GM23338 (cell line): ENCODE measurements at regions not wholly inside any gene's neighbourhood (a gene's known extent, or its start where the extent isn't known, plus 50 kb on each side); places are given as distances from the start of the nearest gene placed in this dataset.

ENCODE experiments used
- ATAC-seq: fragments of 200-7000 bp; cut with Tn5 transposase; 3 replicates; pipeline ENCODE4 v1.9.1; 2020
- DNase-seq: peaks from one replicate; pipeline ENCODE4 v3.0.0-alpha.2; 2015; ENCODE audit warnings: low spot score
- H2AFZ ChIP-seq: fragments of 200-600 bp; sonication (generic); 2 replicates; pipeline ENCODE4 v1.8.0; 2016; ENCODE audit warnings: antibody characterized with exemption, mild to moderate bottlenecking, moderate library complexity
- H3F3A ChIP-seq: fragments of 200-600 bp; sonication (generic); replicated peaks from 2 replicates; pipeline ENCODE4 v1.8.0; 2017; ENCODE audit warnings: antibody characterized with exemption, mixed run types, low read depth
- H3K27ac ChIP-seq: fragments of 200-600 bp; sonication (generic); 2 replicates; pipeline ENCODE4 v1.6.1; 2016; ENCODE audit warnings: low read depth
- H3K27me3 ChIP-seq: fragments of 200-600 bp; sonication (generic); 2 replicates; pipeline ENCODE4 v1.8.0; 2016; ENCODE audit warnings: mild to moderate bottlenecking, mixed run types, moderate library complexity; ENCODE audit not compliant: insufficient read depth
- H3K36me3 ChIP-seq: fragments of 200-600 bp; sonication (generic); 2 replicates; pipeline ENCODE4 v1.8.0; 2016; ENCODE audit warnings: mild to moderate bottlenecking; ENCODE audit not compliant: insufficient read depth
- H3K4me1 ChIP-seq: fragments of 200-600 bp; sonication (generic); 2 replicates; pipeline ENCODE4 v1.8.0; 2016; ENCODE audit warnings: mild to moderate bottlenecking, moderate library complexity; ENCODE audit not compliant: insufficient read depth
- H3K4me2 ChIP-seq: fragments of 200-600 bp; sonication (generic); 2 replicates; pipeline ENCODE4 v1.7.1; 2017; ENCODE audit warnings: mixed run types
- H3K4me3 ChIP-seq: fragments of 200-600 bp; sonication (generic); 2 replicates; pipeline ENCODE4 v1.6.1; 2016; ENCODE audit warnings: mixed run types
- H3K79me2 ChIP-seq: fragments of 200-600 bp; sonication (generic); replicated peaks from 2 replicates; pipeline ENCODE4 v1.8.0; 2017; ENCODE audit warnings: mild to moderate bottlenecking; ENCODE audit not compliant: insufficient read depth
- H3K9me2 ChIP-seq: fragments of 200-600 bp; sonication (generic); 2 replicates; pipeline ENCODE4 v1.8.0; 2017; ENCODE audit not compliant: insufficient read depth
- H4K20me1 ChIP-seq: fragments of 200-600 bp; sonication (generic); replicated peaks from 2 replicates; pipeline ENCODE4 v1.8.0; 2017; ENCODE audit warnings: mild to moderate bottlenecking; ENCODE audit not compliant: insufficient read depth
- H3K27ac Mint-ChIP-seq: 2 replicates; pipeline ENCODE4 v1.8.0; 2020; ENCODE audit warnings: inconsistent platforms, mild to moderate bottlenecking, moderate library complexity, mixed read lengths
- H3K27me3 Mint-ChIP-seq: 3 replicates; pipeline ENCODE4 v1.8.0; 2022; ENCODE audit warnings: low read depth, mild to moderate bottlenecking, moderate library complexity, mixed read lengths, inconsistent platforms; ENCODE audit not compliant: insufficient read depth, poor library complexity
- H3K36me3 Mint-ChIP-seq: 3 replicates; pipeline ENCODE4 v1.8.0; 2021; ENCODE audit warnings: low read depth, mild to moderate bottlenecking, inconsistent platforms, moderate library complexity, mixed read lengths
- H3K4me1 Mint-ChIP-seq: 3 replicates; pipeline ENCODE4 v1.8.0; 2020; ENCODE audit warnings: mild to moderate bottlenecking, inconsistent platforms, mixed read lengths
- H3K4me3 Mint-ChIP-seq: 3 replicates; pipeline ENCODE4 v1.8.0; 2021; ENCODE audit warnings: moderate library complexity, mild to moderate bottlenecking, inconsistent platforms, mixed read lengths
- H3K9me3 Mint-ChIP-seq: 3 replicates; pipeline ENCODE4 v1.8.0; 2020; ENCODE audit warnings: moderate library complexity, mild to moderate bottlenecking, inconsistent platforms, mixed read lengths
- CTCF ChIP-seq, 2 experiments: fragments of 200-600 bp in 1 of 2; sonication (generic) in 1 of 2; conservative IDR thresholded peaks; 2 replicates each; pipeline versions ENCODE4 v1.5.1 to v1.6.1; 2016 to 2017; ENCODE audit warnings: antibody characterized with exemption in 2 of 2, low read depth in 2 of 2, mild to moderate bottlenecking in 2 of 2, moderate library complexity in 1 of 2
- EZH2 ChIP-seq: fragments of 200-600 bp; sonication (generic); IDR thresholded peaks from one replicate; pipeline ENCODE4 v1.8.0; 2017; ENCODE audit warnings: antibody characterized with exemption, mild to moderate bottlenecking, low read depth; ENCODE audit not compliant: unreplicated experiment
- EZH2phosphoT487 ChIP-seq: fragments of 200-600 bp; sonication (generic); IDR thresholded peaks from one replicate; pipeline ENCODE4 v1.8.1; 2018; ENCODE audit warnings: antibody characterized with exemption; ENCODE audit not compliant: unreplicated experiment
- JUNB ChIP-seq: IDR thresholded peaks from one replicate; pipeline ENCODE4 v1.6.1; 2016; ENCODE audit warnings: antibody characterized with exemption; ENCODE audit not compliant: unreplicated experiment
- POLR2AphosphoS5 ChIP-seq: IDR thresholded peaks from 2 replicates; pipeline ENCODE4 v1.6.1; 2016; ENCODE audit warnings: antibody characterized with exemption, low read depth
- STAT1 ChIP-seq: IDR thresholded peaks from one replicate; pipeline ENCODE4 v1.6.1; 2016; ENCODE audit warnings: antibody characterized with exemption; ENCODE audit not compliant: unreplicated experiment
- TF ChIP-seq, protein P1 (sequence below): IDR thresholded peaks from 2 replicates; pipeline ENCODE4 v1.6.1; 2016; ENCODE audit warnings: antibody characterized with exemption
- TF ChIP-seq, protein P2 (sequence below): IDR thresholded peaks from one replicate; pipeline ENCODE4 v1.6.1; 2018; ENCODE audit warnings: antibody characterized with exemption; ENCODE audit not compliant: unreplicated experiment

GRCh38 chr3:5456199-5456598 lies 268.7 kb downstream of the EDEM1 start:
- H3K9me3 Mint-ChIP-seq, result peaks cover 77% of the 10 kb centered on the region
- Histone ChIP-seq H3K4me2 (no peak overlapping the region), H3K36me3 (peaks cover 9% of the 10 kb centered on the region), H3K9me2 (no peaks in the 10 kb centered on the region), H3K4me3 (no peak overlapping the region), H3K27me3 (no peaks in the 10 kb centered on the region), H3K79me2 (no peaks in the 10 kb centered on the region), H3K4me1 (no peaks in the 10 kb centered on the region), H4K20me1 (no peaks in the 10 kb centered on the region), H3K27ac (no peak overlapping the region), H3F3A (no peaks in the 10 kb centered on the region), H2AFZ (no peak overlapping the region)
- H3K4me3 Mint-ChIP-seq, result no peak overlapping the region
- H3K4me1 Mint-ChIP-seq, result no peaks in the 10 kb centered on the region
- H3K27ac Mint-ChIP-seq, result no peak overlapping the region
- ATAC-seq (no peak), DNase-seq (no peak)
- H3K36me3 Mint-ChIP-seq, result peaks cover 4% of the 10 kb centered on the region; the same call in 2 of the 3 replicates
- TF ChIP-seq POLR2AphosphoS5, result no peak
- TF ChIP-seq EZH2, result no peak
- peaks cover 1% of the 10 kb centered on the region for H3K27me3 Mint-ChIP-seq

DNA sequence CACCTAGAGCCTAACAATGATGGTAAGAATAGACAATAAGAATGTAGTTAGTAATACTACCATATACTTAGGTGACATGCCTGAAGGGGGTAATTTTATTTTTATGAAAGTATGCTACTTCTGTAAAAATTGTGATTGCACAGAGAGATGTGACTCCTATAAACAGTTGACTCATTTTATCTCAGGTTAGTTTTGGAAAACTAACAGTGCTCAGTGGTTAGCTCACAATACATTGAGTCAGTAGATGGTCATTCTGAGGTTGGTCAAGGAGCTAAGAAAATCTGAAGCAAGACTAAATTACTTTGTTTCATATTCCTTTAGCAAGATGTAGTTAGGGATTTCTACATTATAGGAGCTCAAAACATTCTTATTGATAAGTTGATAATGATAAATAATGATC lies 271.0 kb downstream of the EDEM1 start:
- Mint-ChIP-seq H3K36me3 (peaks cover under 1% of the 10 kb centered on the region; the same call in 1 of the 3 replicates), H3K27ac (no peak overlapping the region), H3K9me3 (peaks cover 74% of the 10 kb centered on the region), H3K4me3 (no peak overlapping the region), H3K4me1 (peaks cover 5% of the 10 kb centered on the region; the same call in 2 of the 3 replicates), H3K27me3 (peaks cover 1% of the 10 kb centered on the region)
- Histone ChIP-seq H3K36me3 (peaks cover 13% of the 10 kb centered on the region; the same call in 1 of the 2 replicates), H4K20me1 (no peaks in the 10 kb centered on the region), H3K27me3 (no peaks in the 10 kb centered on the region), H2AFZ (no peak overlapping the region), H3K79me2 (no peaks in the 10 kb centered on the region), H3F3A (no peaks in the 10 kb centered on the region), H3K4me1 (no peaks in the 10 kb centered on the region), H3K4me3 (no peak overlapping the region), H3K27ac (no peak overlapping the region), H3K9me2 (no peaks in the 10 kb centered on the region), H3K4me2 (no peak overlapping the region)
- no peak for ATAC-seq
- TF ChIP-seq EZH2phosphoT487, result no peak
- DNase-seq, result no peak

GRCh38 chr3:5462086-5462485 lies 274.6 kb downstream of the EDEM1 start:
- no peak overlapping the region for H3K4me3 Mint-ChIP-seq
- Histone ChIP-seq H3K4me3 (no peak overlapping the region), H3K36me3 (peaks cover 11% of the 10 kb centered on the region), H3F3A (no peaks in the 10 kb centered on the region), H3K4me2 (no peak overlapping the region), H4K20me1 (no peaks in the 10 kb centered on the region), H3K79me2 (no peaks in the 10 kb centered on the region), H3K27ac (no peak overlapping the region), H3K4me1 (no peaks in the 10 kb centered on the region), H3K27me3 (no peaks in the 10 kb centered on the region), H2AFZ (no peak overlapping the region), H3K9me2 (no peaks in the 10 kb centered on the region)
- H3K27ac Mint-ChIP-seq, result no peak overlapping the region
- H3K4me1 Mint-ChIP-seq, result peaks cover 10% of the 10 kb centered on the region; the same call in 2 of the 3 replicates
- no peak for ATAC-seq
- DNase-seq, result no peak
- H3K27me3 Mint-ChIP-seq, result peaks cover 1% of the 10 kb centered on the region
- no peaks in the 10 kb centered on the region; the same call in 2 of the 3 replicates for H3K36me3 Mint-ChIP-seq
- peaks cover 73% of the 10 kb centered on the region for H3K9me3 Mint-ChIP-seq
- no peak for TF ChIP-seq JUNB
- no peak for TF ChIP-seq EZH2phosphoT487
- TF ChIP-seq STAT1, result no peak
- TF ChIP-seq CTCF (conservative IDR thresholded peaks at IDR 0.05; ENCODE audit: low read depth in 2 of 2), result no peak
- TF ChIP-seq, protein P1, sequence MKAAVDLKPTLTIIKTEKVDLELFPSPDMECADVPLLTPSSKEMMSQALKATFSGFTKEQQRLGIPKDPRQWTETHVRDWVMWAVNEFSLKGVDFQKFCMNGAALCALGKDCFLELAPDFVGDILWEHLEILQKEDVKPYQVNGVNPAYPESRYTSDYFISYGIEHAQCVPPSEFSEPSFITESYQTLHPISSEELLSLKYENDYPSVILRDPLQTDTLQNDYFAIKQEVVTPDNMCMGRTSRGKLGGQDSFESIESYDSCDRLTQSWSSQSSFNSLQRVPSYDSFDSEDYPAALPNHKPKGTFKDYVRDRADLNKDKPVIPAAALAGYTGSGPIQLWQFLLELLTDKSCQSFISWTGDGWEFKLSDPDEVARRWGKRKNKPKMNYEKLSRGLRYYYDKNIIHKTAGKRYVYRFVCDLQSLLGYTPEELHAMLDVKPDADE, result no peak
- TF ChIP-seq, protein P2, sequence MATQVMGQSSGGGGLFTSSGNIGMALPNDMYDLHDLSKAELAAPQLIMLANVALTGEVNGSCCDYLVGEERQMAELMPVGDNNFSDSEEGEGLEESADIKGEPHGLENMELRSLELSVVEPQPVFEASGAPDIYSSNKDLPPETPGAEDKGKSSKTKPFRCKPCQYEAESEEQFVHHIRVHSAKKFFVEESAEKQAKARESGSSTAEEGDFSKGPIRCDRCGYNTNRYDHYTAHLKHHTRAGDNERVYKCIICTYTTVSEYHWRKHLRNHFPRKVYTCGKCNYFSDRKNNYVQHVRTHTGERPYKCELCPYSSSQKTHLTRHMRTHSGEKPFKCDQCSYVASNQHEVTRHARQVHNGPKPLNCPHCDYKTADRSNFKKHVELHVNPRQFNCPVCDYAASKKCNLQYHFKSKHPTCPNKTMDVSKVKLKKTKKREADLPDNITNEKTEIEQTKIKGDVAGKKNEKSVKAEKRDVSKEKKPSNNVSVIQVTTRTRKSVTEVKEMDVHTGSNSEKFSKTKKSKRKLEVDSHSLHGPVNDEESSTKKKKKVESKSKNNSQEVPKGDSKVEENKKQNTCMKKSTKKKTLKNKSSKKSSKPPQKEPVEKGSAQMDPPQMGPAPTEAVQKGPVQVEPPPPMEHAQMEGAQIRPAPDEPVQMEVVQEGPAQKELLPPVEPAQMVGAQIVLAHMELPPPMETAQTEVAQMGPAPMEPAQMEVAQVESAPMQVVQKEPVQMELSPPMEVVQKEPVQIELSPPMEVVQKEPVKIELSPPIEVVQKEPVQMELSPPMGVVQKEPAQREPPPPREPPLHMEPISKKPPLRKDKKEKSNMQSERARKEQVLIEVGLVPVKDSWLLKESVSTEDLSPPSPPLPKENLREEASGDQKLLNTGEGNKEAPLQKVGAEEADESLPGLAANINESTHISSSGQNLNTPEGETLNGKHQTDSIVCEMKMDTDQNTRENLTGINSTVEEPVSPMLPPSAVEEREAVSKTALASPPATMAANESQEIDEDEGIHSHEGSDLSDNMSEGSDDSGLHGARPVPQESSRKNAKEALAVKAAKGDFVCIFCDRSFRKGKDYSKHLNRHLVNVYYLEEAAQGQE, result no peak
